ENCODE measurements at regions not wholly inside any gene's neighbourhood (a gene's known extent, or its start where the extent isn't known, plus 50 kb on each side); places are given as distances from the start of the nearest gene placed in this dataset.
A peak's percentile ranks its signal among the peaks of the same experiment; 100 is the strongest.
"Not testable (repeated sequence)": the region's sequence is repeated elsewhere in the genome, so short reads cannot be mapped to it uniquely, and the experiment has no call there.

DNA sequence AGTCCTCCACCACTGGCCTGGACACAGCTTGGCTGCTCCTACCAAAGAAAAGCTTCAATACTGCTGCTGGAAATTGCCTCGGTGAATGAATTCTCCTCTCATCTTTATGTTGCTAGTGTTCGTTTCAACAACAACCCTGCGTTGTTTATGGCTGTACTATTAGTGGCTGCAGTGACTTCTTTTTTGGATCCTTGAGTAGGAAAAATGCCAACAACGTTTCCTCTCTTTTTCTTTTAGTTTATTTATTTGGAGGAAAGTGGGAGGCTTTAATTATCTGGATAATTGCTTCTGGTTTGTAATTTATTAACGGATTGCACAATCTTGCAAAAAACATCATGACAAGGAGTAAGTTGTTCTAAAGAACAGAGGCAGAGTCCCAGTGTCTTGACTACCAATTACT lies 464.1 kb upstream of the TRAM1L1 start:
- FAIRE-seq: no peak
- DNase-seq (ENCODE audit: low spot score): no peak

GRCh38 chr4:117550085-117550484 lies 464.7 kb upstream of the TRAM1L1 start:
- no peak for DNase-seq (ENCODE audit: low spot score)
- no peak for FAIRE-seq

DNA sequence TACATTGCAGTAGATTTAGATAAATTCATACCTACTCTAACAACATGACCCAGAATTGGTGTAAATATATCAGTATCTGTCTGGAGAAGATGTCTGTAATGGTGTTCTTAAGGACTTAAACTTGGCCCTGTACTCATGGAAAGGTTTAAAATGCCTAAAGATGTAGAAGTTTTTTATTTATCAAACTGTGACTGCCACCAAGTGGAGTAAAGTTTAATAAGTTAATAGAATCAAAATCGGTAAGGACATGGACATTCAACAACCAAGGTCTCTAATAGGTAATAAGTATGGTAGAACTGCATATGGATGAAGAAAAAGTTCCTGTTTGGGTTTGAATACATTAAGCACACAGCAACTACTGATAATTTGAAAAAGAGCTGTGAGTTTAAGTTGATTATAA lies 474.0 kb upstream of the NDST3 start:
- peak; percentile 52 for FAIRE-seq
- peak; percentile 22 for DNase-seq (ENCODE audit: low spot score)

DNA sequence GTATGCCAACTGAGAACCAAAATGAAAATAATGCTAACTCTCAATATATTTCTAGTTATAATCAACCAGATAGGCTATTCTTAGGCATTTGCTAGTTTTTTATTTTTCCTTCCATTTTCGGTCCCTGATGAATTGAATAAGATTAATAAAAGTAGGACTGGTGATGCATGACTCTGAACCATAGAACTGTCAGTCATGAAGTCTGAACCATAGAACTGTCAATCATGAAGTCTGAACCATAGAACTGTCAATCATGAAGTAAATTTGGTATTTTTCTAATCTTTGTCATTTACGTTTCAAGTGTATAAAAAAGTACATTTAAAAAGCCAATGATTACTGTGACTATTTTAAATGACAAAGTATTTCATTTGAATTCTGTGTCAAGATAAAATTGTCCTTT lies 460.2 kb upstream of the NDST3 start:
- no peak for FAIRE-seq
- DNase-seq (ENCODE audit: low spot score): no peak

DNA sequence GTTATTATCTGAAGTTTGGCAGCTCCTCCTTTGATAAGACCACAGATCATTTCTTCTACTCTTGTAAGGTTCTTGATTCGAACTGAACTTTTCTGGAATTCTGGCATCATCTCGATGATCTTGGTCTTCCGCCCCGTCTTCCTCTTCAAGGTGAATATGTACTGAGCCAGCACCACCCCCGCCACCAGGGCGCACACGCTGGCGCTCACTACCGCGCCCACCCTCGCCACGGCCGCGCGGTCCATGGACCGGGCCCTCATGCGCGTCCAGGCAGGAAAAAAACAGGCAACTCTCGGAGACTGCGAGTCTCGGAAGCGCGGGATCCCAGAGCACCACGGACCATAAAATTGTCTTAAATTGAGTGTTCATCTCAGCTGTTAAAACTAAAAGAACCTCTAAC lies 458.4 kb upstream of the NDST3 start:
- FAIRE-seq (no peak), DNase-seq (ENCODE audit: low spot score) (no peak)

DNA sequence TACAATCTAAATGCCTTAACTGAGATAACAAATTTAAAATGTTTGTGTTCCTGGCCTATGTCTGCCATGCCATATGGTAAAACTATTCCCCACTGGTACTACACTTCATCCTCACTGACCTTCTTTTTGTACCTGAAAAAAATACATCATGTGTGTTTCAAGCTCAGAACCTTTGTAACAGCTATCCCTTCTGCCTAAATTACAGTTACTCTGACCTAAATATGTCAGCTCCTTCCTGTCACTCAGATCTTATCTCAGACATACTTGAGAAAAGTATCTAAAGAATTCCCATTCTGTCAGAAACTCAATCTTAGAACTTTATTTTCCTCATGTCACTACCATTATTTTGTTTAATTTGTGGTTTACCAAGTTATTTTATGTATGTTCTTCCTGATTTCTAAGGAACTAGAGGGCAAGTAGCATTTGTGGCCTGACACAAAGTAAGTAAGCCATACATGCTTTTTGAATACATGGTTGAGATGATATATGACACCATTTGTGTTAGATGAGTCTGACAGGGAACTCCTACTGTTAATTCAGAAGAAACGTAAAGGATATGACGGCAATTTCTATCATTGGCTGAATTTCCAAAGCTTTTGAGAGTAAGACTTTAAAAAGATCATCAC lies 456.5 kb upstream of the NDST3 start:
- DNase-seq (ENCODE audit: low spot score) (no peak), FAIRE-seq (no peak)

DNA sequence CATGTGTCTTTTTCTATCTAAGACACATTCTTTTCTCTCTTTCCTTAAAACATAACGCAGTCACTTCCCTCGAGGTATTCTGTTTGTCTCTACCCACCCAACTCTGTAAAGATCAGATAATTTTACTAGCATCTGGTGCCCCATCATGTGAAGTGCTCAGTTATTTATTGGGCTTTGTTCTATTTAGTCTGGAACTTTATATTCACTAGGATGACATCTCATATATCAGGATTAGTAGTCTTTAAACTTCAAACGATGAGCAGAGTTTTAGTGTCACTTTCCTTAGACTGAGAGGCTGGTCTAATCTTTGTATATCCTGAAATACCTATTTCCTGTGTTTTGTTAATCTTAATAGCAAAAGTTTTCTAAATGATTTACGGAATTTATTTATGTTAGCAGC lies 445.5 kb upstream of the NDST3 start:
- no peak for FAIRE-seq

GRCh38 chr4:117596917-117597480 lies 437.3 kb upstream of the NDST3 start:
- FAIRE-seq (no peak), DNase-seq (ENCODE audit: low spot score) (no peak)

More for the DNA sequence above, 445.5 kb upstream of the NDST3 start:
- DNase-seq (ENCODE audit: low spot score): no peak

- not testable (repeated sequence) for FAIRE-seq; DNase-seq (ENCODE audit: low spot score)
These were observed 434.9 kb upstream of the NDST3 start for GRCh38 chr4:117599393-117599792.

- not testable (repeated sequence) for FAIRE-seq
These were observed 433.4 kb upstream of the NDST3 start for GRCh38 chr4:117600936-117601335.

DNA sequence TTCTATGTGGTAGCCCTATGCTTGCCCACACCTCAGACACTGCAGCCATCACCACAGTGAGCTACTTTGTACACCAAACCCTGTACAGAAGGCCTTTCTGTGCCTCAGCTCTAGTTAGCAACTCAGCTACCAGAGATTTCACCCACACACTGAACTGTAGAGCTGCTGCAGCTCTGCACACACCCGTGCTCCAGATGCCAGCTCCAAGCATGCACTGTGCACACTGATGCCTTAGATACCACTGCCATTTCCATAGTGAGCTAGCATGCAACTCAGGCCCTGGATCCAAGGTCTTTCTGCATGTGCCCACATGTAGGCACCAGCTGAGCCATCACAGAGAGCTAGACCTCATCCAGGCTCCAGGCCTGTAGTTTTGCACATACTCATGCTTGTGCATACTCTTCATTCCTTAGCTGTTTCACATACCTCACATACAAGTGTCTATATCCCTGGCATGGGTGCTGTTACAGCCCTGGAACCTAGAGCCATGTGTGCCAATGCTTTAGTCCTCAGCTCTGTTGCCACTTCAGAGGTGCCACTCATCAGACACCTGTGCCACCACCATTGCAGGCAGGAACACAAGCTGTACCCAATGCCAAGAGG lies 423.5 kb upstream of the NDST3 start:
- no peak for FAIRE-seq
- no peak for DNase-seq (ENCODE audit: low spot score)

More at GRCh38 chr4:117600936-117601335, 433.4 kb upstream of the NDST3 start:
- DNase-seq (ENCODE audit: low spot score): not testable (repeated sequence)

- FAIRE-seq: no peak
- DNase-seq (ENCODE audit: low spot score): no peak
These were observed 412.6 kb upstream of the NDST3 start for GRCh38 chr4:117621673-117622072.

- FAIRE-seq (no peak), DNase-seq (ENCODE audit: low spot score) (no peak)
These were observed 411.0 kb upstream of the NDST3 start for GRCh38 chr4:117623326-117623725.

GRCh38 chr4:117626664-117627063 lies 407.6 kb upstream of the NDST3 start:
- no peak for FAIRE-seq

GRCh38 chr4:117634716-117635115 lies 399.6 kb upstream of the NDST3 start:
- FAIRE-seq (no peak), DNase-seq (ENCODE audit: low spot score) (no peak)

More at GRCh38 chr4:117626664-117627063, 407.6 kb upstream of the NDST3 start:
- no peak for DNase-seq (ENCODE audit: low spot score)

- DNase-seq (ENCODE audit: low spot score) (no peak), FAIRE-seq (no peak)
These were observed 396.9 kb upstream of the NDST3 start for GRCh38 chr4:117637347-117637746.

- no peak for FAIRE-seq
- DNase-seq (ENCODE audit: low spot score): no peak
These were observed 393.4 kb upstream of the NDST3 start for GRCh38 chr4:117640836-117641235.

- DNase-seq (ENCODE audit: low spot score) (no peak), FAIRE-seq (no peak)
These were observed 392.8 kb upstream of the NDST3 start for GRCh38 chr4:117641519-117641918.

DNA sequence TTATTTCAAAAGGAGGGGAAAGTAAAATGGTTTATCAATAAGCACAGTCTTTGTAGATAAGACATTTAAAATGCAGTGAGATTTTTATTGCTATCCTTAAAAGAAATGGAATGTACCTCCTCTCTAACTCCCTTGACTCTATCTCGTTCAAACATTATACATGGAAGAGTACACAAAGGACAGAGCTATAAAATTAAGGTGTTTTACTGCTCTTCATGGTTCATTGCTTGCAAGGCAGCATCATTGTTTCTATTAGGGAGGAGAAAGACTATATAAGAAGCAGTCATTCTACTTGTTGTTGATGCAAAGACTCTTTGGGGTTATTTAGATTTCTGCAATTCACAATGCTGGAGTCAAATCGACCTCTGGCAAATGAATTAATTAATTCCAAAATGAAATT lies 380.2 kb upstream of the NDST3 start:
- DNase-seq (ENCODE audit: low spot score) (no peak), FAIRE-seq (no peak)

GRCh38 chr4:117660668-117661067 lies 373.6 kb upstream of the NDST3 start:
- peak; percentile 1 for DNase-seq (ENCODE audit: low spot score)
- FAIRE-seq: no peak

DNA sequence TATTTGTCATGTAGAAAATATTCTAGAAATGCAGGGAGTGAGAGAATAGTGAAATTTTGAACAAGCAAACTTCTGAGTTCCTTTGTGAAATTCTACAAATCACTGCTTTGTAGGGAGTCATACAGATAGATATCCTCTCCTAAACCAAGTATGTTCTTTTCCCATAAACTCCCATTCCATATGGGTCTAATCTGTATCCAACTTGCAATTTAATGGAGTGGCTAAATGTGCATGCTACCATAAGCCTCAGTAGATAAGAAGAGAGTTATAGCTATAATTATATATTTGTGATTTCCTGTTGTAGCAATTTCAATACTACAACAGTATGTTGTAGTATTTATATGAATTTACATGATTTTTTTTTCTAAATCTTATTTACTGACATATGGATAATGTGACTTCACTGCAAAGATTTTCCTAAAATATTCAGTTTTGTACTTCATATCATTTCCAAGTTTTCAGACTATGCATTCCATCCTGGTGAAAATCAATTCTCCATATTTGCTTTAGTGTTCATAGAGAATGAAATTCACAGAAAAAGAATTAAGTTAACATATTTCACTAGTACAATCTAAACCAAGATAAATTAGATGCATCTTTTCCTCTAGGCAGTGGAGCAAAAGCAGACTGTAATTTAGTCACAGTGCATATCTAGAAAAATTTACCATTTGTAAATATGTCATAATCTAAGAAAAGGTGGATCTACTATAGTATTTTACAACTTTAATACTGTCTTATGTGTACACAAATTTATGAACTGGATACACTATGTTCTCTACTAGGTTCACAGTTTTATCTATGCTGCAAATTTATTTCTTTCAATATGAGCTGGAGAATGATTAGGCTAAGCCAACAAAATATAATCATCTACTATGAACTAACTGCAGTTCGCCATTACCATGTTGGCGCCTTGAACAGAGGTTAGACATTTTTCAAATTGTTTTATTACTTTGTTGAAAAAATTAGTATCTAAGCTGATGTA lies 372.9 kb upstream of the NDST3 start:
- no peak for FAIRE-seq
- peak; percentile 3 for DNase-seq (ENCODE audit: low spot score)
